CD4-positive, alpha-beta memory T cell (primary cell): ENCODE measurements at regions not wholly inside any gene's neighbourhood (a gene's known extent, or its start where the extent isn't known, plus 50 kb on each side); places are given as distances from the start of the nearest gene placed in this dataset.
A peak's percentile ranks its signal among the peaks of the same experiment; 100 is the strongest.

ENCODE experiments used
- CTCF ChIA-PET: fragments of 350-600 bp; sonication (Branson Sonifier 250); formaldehyde crosslinking; loops from one replicate; lab custom pipeline; 2021; ENCODE audit warnings: inconsistent platforms; ENCODE audit not compliant: partially characterized antibody; lab: Charles Lee
- POLR2A ChIA-PET: fragments of 350-600 bp; sonication (Branson Sonifier 250); formaldehyde crosslinking; loops from one replicate; lab custom pipeline; 2021; ENCODE audit not compliant: partially characterized antibody; lab: Charles Lee
- DNase-seq, 5 donors: peaks; one replicate each; pipeline versions ENCODE4 v3.0.0 to v3.0.0-alpha.2; 2020 to 2022; ENCODE audit warnings: mixed read lengths in 1 of 5
- H3K27ac ChIP-seq: one replicate; pipeline ENCODE4 v1.7.0; 2013; ENCODE audit warnings: low read depth, low read length
- H3K27me3 ChIP-seq: 2 replicates; pipeline ENCODE4 v1.7.0; 2013; ENCODE audit warnings: mild to moderate bottlenecking, low read length, moderate library complexity; ENCODE audit not compliant: insufficient read depth
- H3K36me3 ChIP-seq: 2 replicates; pipeline ENCODE4 v1.7.0; 2013; ENCODE audit warnings: mild to moderate bottlenecking, low read length, moderate library complexity; ENCODE audit not compliant: insufficient read depth
- H3K4me1 ChIP-seq: 2 replicates; pipeline ENCODE4 v1.7.0; 2013; ENCODE audit warnings: mild to moderate bottlenecking, low read length, moderate library complexity; ENCODE audit not compliant: insufficient read depth
- H3K4me3 ChIP-seq, 2 donors: one replicate each; pipeline ENCODE4 v1.7.0; 2013; ENCODE audit warnings: low read length in 2 of 2, mild to moderate bottlenecking in 1 of 2
- H3K9me3 ChIP-seq, 2 donors: one replicate each; pipeline ENCODE4 v1.7.0; 2013; ENCODE audit warnings: low read length in 2 of 2, control low read depth in 1 of 2; ENCODE audit not compliant: control insufficient read depth in 1 of 2
- H3K27ac Mint-ChIP-seq, 7 donors: one replicate each; pipeline ENCODE4 v1.8.0; 2020 to 2021; ENCODE audit warnings: mixed read lengths in 7 of 7, mild to moderate bottlenecking in 6 of 7, inconsistent platforms in 3 of 7, moderate library complexity in 3 of 7
- H3K27me3 Mint-ChIP-seq, 2 donors: one replicate each; pipeline ENCODE4 v1.8.0; 2020 to 2021; ENCODE audit warnings: mixed read lengths in 2 of 2
- H3K36me3 Mint-ChIP-seq, 2 donors: one replicate each; pipeline ENCODE4 v1.8.0; 2020 to 2021; ENCODE audit warnings: mixed read lengths in 2 of 2, inconsistent platforms in 1 of 2, mild to moderate bottlenecking in 1 of 2
- H3K4me1 Mint-ChIP-seq, 4 donors: one replicate each; pipeline ENCODE4 v1.8.0; 2020 to 2021; ENCODE audit warnings: mixed read lengths in 4 of 4, mild to moderate bottlenecking in 1 of 4
- H3K4me3 Mint-ChIP-seq, 8 donors: one replicate each; pipeline ENCODE4 v1.8.0; 2020 to 2021; ENCODE audit warnings: mixed read lengths in 8 of 8, mild to moderate bottlenecking in 7 of 8, moderate library complexity in 6 of 8, inconsistent platforms in 3 of 8
- H3K9me3 Mint-ChIP-seq, 8 donors: one replicate each; pipeline ENCODE4 v1.8.0; 2020 to 2021; ENCODE audit warnings: mixed read lengths in 8 of 8, mild to moderate bottlenecking in 5 of 8, inconsistent platforms in 3 of 8, moderate library complexity in 1 of 8
- intact Hi-C: fragments of 100-400 bp; cut with micrococcal nuclease; formaldehyde crosslinking; loops from one replicate; pipeline ENCODE4 v1.15.1; 2023

GRCh38 chrX:107542040-107542439 is 86.3 kb upstream of the PRPS1 start:
- H3K4me3 Mint-ChIP-seq, result no peak overlapping the region
- no peak overlapping the region for H3K27ac Mint-ChIP-seq
- peaks cover 0 to 1% of the 10 kb centered on the region in 2 donors for H3K27me3 Mint-ChIP-seq
- DNase-seq, result no peak
- intact Hi-C loops, result no loop called here
- H3K9me3 ChIP-seq, result no peaks in the 10 kb centered on the region
- ChIA-PET CTCF (interaction anchor here (1.5 kb wide), 1 partner anchor 114 kb away, joined by 4 read pairs; no protein-coding TSS in a partner anchor), POLR2A (no interaction called here)
- no peak overlapping the region for H3K4me3 ChIP-seq
- no peaks in the 10 kb centered on the region for H3K36me3 ChIP-seq
- no peaks in the 10 kb centered on the region for H3K36me3 Mint-ChIP-seq
- no peaks in the 10 kb centered on the region for H3K27me3 ChIP-seq
- no peaks in the 10 kb centered on the region for H3K9me3 Mint-ChIP-seq
- H3K4me1 ChIP-seq, result no peaks in the 10 kb centered on the region
- H3K27ac ChIP-seq, result no peak overlapping the region
- no peaks in the 10 kb centered on the region for H3K4me1 Mint-ChIP-seq

GRCh38 chrX:107542500-107542899 is 85.8 kb upstream of the PRPS1 start:
- no peaks in the 10 kb centered on the region for H3K9me3 ChIP-seq
- H3K4me1 ChIP-seq, result no peaks in the 10 kb centered on the region
- Mint-ChIP-seq H3K27ac (no peak overlapping the region), H3K36me3 (no peaks in the 10 kb centered on the region), H3K4me1 (no peaks in the 10 kb centered on the region), H3K4me3 (no peak overlapping the region), H3K27me3 (peaks cover 0 to 1% of the 10 kb centered on the region in 2 donors), H3K9me3 (no peaks in the 10 kb centered on the region)
- no peaks in the 10 kb centered on the region for H3K27me3 ChIP-seq
- H3K27ac ChIP-seq, result no peak overlapping the region
- no peaks in the 10 kb centered on the region for H3K36me3 ChIP-seq
- ChIA-PET POLR2A (no interaction called here), CTCF (no interaction called here)
- H3K4me3 ChIP-seq, result no peak overlapping the region
- DNase-seq, result no peak
- intact Hi-C loops, result no loop called here

GRCh38 chrX:107547621-107548020 is 80.7 kb upstream of the PRPS1 start:
- no peaks in the 10 kb centered on the region for H3K9me3 ChIP-seq
- peaks cover 5% of the 10 kb centered on the region for H3K4me1 ChIP-seq
- H3K27ac ChIP-seq, result no peak overlapping the region
- peaks cover 10 to 14% (median 12%) of the 10 kb centered on the region in 4 donors for H3K4me1 Mint-ChIP-seq
- intact Hi-C loops, result no loop called here
- no peaks in the 10 kb centered on the region for H3K36me3 Mint-ChIP-seq
- H3K9me3 Mint-ChIP-seq, result peaks cover 0 to 5% (median 0%) of the 10 kb centered on the region in 8 donors
- no peak overlapping the region for H3K27ac Mint-ChIP-seq
- POLR2A ChIA-PET, result no interaction called here
- no peak overlapping the region for H3K4me3 ChIP-seq
- H3K27me3 Mint-ChIP-seq, result no peaks in the 10 kb centered on the region
- H3K36me3 ChIP-seq, result no peaks in the 10 kb centered on the region
- no peak overlapping the region for H3K4me3 Mint-ChIP-seq
- no peaks in the 10 kb centered on the region for H3K27me3 ChIP-seq
- CTCF ChIA-PET, result no interaction called here
- no peak for DNase-seq

GRCh38 chrX:107548775-107549174 is 79.5 kb upstream of the PRPS1 start:
- Mint-ChIP-seq H3K4me1 (peaks cover 10 to 14% (median 12%) of the 10 kb centered on the region in 4 donors), H3K36me3 (no peaks in the 10 kb centered on the region), H3K27ac (peak overlapping the region in 1 of 7 donors; percentile 61), H3K27me3 (no peaks in the 10 kb centered on the region), H3K9me3 (peaks cover 0 to 5% (median 0%) of the 10 kb centered on the region in 8 donors), H3K4me3 (no peak overlapping the region)
- no peak for DNase-seq
- Histone ChIP-seq H3K27ac (no peak overlapping the region), H3K4me3 (no peak overlapping the region), H3K9me3 (no peaks in the 10 kb centered on the region), H3K27me3 (no peaks in the 10 kb centered on the region), H3K36me3 (no peaks in the 10 kb centered on the region), H3K4me1 (peaks cover 5% of the 10 kb centered on the region)
- intact Hi-C loops, result no loop called here
- ChIA-PET CTCF (no interaction called here), POLR2A (no interaction called here)

GRCh38 chrX:107549504-107549903 is 78.8 kb upstream of the PRPS1 start:
- H3K27ac Mint-ChIP-seq, result peak overlapping the region in 5 of 7 donors; percentile 10 to 86 (median 48)
- H3K4me1 Mint-ChIP-seq, result peaks cover 10 to 14% (median 12%) of the 10 kb centered on the region in 4 donors
- Histone ChIP-seq H3K27ac (no peak overlapping the region), H3K4me1 (peaks cover 5% of the 10 kb centered on the region), H3K36me3 (no peaks in the 10 kb centered on the region), H3K27me3 (no peaks in the 10 kb centered on the region), H3K9me3 (no peaks in the 10 kb centered on the region), H3K4me3 (no peak overlapping the region)
- ChIA-PET CTCF (no interaction called here), POLR2A (no interaction called here)
- peak; percentile 32 to 62 (median 54) for DNase-seq
- no peaks in the 10 kb centered on the region for H3K36me3 Mint-ChIP-seq
- H3K9me3 Mint-ChIP-seq, result peaks cover 0 to 5% (median 0%) of the 10 kb centered on the region in 8 donors
- intact Hi-C loops, result no loop called here
- H3K4me3 Mint-ChIP-seq, result peak overlapping the region in 1 of 8 donors; percentile 9
- H3K27me3 Mint-ChIP-seq, result no peaks in the 10 kb centered on the region

GRCh38 chrX:107551546-107551945 is 76.8 kb upstream of the PRPS1 start:
- no peak overlapping the region for H3K27ac ChIP-seq
- H3K36me3 ChIP-seq, result no peaks in the 10 kb centered on the region
- Mint-ChIP-seq H3K9me3 (peaks cover 0 to 5% (median 0%) of the 10 kb centered on the region in 8 donors), H3K36me3 (no peaks in the 10 kb centered on the region), H3K4me1 (peaks cover 10 to 14% (median 12%) of the 10 kb centered on the region in 4 donors), H3K27ac (no peak overlapping the region), H3K27me3 (no peaks in the 10 kb centered on the region), H3K4me3 (no peak overlapping the region)
- no peaks in the 10 kb centered on the region for H3K9me3 ChIP-seq
- ChIA-PET CTCF (no interaction called here), POLR2A (no interaction called here)
- H3K27me3 ChIP-seq, result no peaks in the 10 kb centered on the region
- DNase-seq, result no peak
- no peak overlapping the region for H3K4me3 ChIP-seq
- peaks cover 5% of the 10 kb centered on the region for H3K4me1 ChIP-seq
- intact Hi-C loops, result no loop called here

- Mint-ChIP-seq H3K9me3 (peaks cover 0 to 5% (median 0%) of the 10 kb centered on the region in 8 donors), H3K4me3 (no peak overlapping the region)
- CTCF ChIA-PET, result no interaction called here
Observed at GRCh38 chrX:107552930-107553329, 75.4 kb upstream of the PRPS1 start.

GRCh38 chrX:107556967-107557366 is 71.3 kb upstream of the PRPS1 start:
- Histone ChIP-seq H3K4me3 (no peak overlapping the region), H3K27me3 (no peaks in the 10 kb centered on the region), H3K27ac (no peak overlapping the region), H3K36me3 (no peaks in the 10 kb centered on the region), H3K9me3 (no peaks in the 10 kb centered on the region), H3K4me1 (no peaks in the 10 kb centered on the region)
- H3K4me1 Mint-ChIP-seq, result no peaks in the 10 kb centered on the region
- POLR2A ChIA-PET, result no interaction called here
- no peak overlapping the region for H3K4me3 Mint-ChIP-seq
- no peaks in the 10 kb centered on the region for H3K9me3 Mint-ChIP-seq
- intact Hi-C loops, result no loop called here
- CTCF ChIA-PET, result no interaction called here
- H3K27ac Mint-ChIP-seq, result no peak overlapping the region
- H3K36me3 Mint-ChIP-seq, result no peaks in the 10 kb centered on the region
- H3K27me3 Mint-ChIP-seq, result peaks cover under 1 to 2% of the 10 kb centered on the region in 2 donors
- no peak for DNase-seq

More at GRCh38 chrX:107552930-107553329, 75.4 kb upstream of the PRPS1 start:
- Histone ChIP-seq H3K27ac (no peak overlapping the region), H3K9me3 (no peaks in the 10 kb centered on the region), H3K4me3 (no peak overlapping the region), H3K27me3 (no peaks in the 10 kb centered on the region), H3K4me1 (peaks cover 5% of the 10 kb centered on the region), H3K36me3 (no peaks in the 10 kb centered on the region)
- POLR2A ChIA-PET, result no interaction called here
- no peak overlapping the region for H3K27ac Mint-ChIP-seq
- no peaks in the 10 kb centered on the region for H3K36me3 Mint-ChIP-seq
- H3K27me3 Mint-ChIP-seq, result no peaks in the 10 kb centered on the region
- intact Hi-C loops, result no loop called here
- DNase-seq, result no peak
- H3K4me1 Mint-ChIP-seq, result peaks cover 10 to 14% (median 12%) of the 10 kb centered on the region in 4 donors
